ENCODE measurements at regions not wholly inside any gene's neighbourhood (a gene's known extent, or its start where the extent isn't known, plus 50 kb on each side); places are given as distances from the start of the nearest gene placed in this dataset.
A peak's percentile ranks its signal among the peaks of the same experiment; 100 is the strongest.

DNA sequence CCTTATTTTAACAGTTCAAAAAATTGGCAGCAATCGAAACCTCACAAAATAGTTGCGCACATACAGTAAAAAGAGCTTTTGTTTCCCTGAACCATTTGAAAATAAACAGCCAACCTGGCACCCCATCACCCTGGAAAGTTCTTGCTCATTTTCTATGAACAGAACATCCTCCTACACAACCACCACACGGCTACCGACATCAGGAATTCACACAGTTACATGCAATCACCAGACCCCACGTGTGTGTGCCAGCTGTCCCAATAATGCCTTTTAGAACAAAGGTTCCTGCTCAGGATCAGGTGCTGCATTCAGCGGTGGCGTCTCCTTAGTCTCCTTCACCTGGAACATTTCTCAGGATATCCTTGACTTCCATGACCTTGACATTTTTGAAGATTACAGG lies 186.5 kb downstream of the KLF13 start:
- no peak for DNase-seq

DNA sequence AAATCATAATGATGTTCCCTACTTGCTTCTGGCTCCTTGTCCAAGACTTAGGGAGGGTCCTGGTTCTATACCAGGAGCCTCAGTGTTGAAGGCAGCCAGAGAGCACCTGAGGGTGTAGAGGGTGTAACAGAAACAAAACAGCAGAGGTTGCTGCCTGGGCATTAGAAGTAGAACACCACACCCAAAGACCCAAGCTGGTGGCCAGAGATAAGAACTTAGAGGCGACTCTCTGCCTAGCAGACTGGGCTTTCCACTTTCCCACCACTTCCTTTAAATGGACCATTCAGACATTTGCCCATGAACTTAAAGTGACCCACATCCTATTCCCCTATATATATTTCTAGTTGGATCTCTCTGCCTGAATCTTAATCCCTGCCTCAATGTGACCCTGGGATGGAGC lies 189.8 kb downstream of the KLF13 start:
- no peak for DNase-seq

DNA sequence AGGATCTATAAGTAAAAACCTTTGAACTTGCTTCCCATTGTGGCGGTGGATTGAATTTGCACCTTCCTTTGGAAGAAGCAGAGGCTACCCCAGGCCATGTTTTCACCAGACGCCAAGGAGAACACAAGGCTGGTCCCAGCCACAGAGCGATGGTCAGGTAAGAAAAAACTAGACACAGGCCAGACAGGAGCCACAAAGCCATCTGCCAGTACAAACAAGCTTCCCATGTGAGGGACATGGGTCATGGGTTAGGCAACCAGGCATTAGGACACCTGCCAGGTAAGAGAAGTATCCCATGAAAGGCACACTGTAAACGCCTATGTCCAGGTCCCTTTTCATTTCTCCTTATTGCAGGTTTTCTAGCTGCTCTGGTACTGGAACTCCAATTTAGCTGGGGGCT lies 190.2 kb downstream of the KLF13 start:
- no peak for DNase-seq

DNA sequence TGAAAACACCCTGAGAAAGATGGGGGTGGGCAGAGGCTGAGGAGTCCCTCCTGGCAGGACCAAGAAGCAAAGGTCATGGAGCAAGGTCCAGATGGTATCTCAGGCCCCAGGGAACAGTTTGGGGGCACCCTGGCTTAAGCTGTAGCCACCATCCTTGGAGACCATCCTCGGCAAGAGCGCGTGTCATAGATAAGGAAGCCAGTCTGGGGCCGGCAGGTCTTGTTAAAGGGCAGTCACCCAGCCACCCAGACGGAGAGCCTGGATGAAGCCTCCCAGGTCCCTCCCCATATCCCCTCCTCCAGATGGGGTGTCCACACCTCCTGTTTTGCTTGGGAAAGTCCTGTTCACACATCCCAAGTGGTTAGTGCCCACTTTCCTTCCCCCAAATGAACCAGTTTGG lies 191.1 kb downstream of the KLF13 start:
- no peak for DNase-seq

DNA sequence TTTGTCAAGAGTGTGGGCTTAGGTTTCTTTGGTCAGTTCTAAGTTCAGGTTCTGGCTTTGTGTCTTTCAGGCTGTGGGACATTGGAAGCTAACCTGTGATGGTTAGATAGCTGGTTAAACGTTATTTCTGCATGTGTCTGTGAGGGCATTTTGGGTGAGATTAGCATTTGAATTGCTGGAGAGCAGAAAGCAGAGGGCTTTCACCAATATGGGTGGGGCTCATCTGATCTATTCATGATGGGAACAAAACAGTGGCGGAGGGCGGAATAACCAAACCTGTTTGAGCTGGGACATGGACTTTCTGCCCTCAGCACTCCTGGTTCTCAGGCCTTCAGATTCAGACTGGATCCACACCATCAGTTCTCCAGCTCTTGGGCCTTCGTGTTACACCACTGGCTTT lies 195.4 kb downstream of the KLF13 start:
- DNase-seq = no peak

DNA sequence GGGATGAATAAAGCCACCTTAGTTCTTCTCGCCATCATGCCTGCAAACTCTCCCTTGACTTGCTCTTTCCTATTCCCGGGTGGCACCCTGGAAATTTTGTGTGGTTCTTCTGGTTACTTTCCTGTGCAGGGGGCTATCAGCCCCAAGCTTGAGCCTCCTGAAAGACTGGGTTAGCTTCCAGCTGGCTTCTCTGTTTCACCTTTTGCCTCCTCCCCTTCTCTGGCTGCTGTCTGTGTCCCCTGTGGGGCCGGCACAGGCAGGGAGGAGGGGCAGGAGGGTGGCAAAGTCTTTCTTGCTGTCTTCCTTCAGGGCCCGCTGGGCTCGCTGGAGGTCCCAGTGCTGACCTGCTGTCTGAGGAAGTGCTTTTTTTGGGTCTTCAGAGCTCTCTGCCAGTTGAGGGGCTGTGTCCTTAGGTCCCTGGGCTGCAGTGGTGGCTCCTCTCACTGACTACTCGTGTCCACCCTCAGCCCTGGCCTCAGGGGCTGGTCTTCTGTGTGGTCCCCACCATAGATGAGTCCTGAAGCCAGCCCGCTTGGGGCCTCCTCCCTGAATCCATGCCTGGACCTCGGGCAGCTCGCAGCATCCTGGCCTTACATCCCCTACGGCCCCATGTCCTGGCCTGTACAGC lies 196.5 kb downstream of the KLF13 start:
- DNase-seq = no peak

DNA sequence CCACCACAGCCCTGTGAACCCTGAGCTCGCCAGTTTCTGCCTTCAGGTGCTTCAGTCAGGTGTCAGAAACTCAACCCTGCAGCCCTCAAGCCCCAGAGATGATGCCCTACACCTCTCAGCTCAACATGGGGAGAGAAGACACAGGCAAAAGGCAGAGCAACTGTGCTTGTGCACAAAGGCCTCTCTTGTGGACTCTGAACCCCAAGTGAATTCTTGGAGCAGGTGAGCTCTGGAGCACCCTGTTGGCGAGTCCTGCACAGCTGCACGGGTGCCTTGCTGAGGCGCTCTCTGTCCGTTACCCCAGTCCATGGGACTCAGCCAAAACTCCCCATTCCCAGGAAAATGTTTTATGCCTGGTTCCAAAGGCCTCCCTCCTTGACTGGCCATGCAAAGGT lies 197.0 kb downstream of the KLF13 start:
- DNase-seq = no peak

DNA sequence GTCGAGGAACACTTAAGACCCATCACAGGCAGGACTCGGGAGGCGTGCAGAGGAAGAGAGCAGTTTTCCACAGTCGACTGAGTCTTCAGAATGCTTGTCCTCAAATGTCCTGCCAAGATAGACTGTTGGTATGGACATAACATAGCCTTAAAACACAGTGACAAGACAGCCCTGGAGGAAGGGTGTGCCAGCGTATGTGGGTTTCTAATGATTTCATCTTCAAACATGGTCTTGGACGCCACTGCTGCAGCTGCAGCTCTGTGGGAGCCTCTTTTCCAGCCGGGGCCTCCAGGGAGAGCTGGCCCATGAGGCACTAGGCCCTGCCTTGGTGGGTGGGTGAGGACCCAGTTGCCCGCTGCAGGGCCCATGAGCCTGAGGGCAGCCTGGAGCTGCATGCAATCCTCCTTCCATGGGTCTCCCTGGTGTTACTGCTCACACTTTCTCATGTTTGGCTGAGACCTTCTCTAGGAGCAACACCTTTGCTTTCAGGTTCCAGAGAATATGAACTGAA lies 198.6 kb downstream of the KLF13 start:
- DNase-seq = no peak

DNA sequence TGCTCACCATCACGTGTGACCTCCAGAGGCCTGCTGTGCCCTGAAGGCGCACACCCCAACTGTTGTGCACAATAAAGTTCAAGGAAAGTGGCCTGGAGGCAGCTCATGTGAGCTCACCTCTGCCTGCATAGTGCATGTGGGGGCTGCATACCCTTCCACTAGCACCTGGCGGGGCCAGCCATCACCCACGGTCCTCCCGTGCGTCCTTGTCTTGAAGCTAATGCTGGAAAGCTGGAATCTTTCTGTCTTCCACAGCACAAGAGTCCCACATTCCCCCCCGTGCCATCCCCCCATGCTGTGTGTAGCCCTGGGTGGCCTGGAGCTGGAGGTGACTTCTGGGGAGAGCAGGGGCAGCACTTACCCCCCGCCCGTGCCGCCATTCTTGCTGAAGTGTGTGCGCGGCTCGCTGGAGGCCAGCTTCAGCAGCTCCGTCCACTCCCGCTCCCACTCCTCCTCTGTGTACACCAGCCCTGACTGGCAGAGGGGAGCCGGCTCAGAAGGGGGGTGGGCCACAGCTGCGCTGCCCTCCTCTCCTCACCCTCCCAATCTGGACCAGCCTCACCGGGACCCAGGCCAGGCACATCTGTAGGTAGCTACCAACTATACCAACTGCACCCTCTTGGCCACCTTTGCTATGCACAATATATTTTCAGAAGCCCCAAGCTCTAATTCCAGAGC lies 199.5 kb downstream of the KLF13 start:
- no peak for DNase-seq

DNA sequence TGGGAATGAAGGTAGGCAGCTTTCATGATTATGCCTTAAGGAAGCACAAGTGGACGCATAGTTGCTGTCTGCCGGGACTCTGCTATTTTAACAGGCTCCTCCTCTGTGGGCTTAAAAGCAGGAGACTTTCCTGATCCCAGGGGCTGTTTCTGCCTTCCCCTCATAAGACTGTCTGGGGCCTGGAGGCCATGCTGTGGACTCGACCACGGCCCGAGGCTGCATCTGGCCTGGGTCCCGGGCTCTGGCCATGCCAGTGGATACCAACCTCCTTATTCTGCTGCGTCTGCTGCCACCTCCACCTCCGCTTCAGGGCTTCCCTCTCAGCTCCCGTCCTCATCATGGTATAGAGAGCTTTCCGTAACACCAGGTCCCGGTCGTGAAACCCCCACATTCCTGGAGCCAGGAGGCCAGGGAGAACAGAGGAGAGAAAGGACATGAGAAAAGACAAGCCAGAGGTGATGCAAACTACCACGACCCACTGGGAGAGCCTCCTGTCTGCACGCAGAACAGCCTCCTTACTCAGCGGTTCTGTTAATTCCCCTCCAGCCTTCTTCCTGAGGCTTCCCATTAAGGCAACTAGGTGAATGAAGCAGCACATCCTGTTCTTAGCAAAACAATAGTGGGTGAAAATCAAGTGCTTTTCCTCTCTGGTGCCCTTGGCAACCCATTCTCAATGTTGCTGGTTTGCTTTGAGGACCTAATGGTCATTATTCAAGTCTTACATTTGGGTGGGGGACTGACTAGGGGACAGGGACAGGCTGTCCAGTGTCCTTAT lies 200.5 kb downstream of the KLF13 start:
- DNase-seq = no peak

DNA sequence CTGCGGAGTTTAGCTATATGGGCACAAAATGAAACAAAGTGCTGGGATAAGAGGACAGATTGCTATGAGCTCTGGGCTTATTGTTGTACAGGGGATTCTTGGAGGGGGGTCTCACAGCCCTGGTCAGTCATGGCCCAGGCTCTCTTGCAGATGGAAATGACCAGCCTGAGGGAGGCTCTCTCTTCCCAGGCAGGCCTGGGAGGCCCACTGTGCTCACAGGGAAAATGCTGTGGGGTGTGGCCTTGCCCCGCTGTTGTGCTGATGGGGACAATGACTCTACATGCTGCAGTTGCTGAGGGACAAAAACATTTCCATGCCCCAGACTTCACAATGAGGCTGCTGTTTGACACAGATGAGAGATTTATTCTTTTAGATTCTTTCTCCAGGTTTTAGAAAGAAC lies 202.2 kb downstream of the KLF13 start:
- no peak for DNase-seq

DNA sequence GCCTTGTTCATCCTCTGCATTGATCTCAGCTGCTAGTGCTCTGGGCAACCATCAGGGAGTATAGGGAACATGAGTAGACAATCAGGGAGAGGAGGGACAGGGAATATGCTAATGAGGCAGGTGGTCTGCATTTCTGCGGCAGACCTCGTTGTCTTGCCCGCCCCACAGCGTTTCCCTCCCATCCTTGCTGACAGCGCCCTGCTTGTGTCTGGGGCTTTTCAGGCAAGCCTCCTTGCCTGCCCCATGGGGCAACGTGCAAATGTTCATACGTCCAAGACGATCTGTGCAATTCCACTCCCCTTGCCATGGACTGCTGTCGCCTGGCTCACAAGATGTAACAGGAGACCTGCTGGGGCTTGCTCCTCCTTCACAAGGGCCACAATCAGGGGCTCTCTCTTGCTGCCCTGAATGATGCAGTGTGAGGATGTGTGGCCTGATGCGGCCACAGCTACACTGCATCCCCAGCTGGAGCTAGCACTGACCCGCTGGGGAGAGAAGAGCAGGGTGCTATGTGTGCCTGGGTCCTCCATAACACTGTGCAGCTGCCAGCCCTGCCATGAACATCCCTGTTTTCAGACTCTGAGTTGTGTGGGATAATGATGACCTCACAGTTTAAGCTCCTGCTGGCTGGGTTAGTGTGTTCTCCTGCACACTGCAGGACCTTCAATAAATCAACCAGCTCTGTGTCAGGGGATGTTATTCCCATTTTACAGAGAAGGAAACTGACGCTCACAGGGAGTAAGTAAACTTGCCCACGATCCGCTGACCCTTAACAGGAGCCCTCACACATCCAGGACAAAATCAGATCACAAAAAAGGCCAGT lies 211.3 kb downstream of the KLF13 start:
- no peak for DNase-seq

DNA sequence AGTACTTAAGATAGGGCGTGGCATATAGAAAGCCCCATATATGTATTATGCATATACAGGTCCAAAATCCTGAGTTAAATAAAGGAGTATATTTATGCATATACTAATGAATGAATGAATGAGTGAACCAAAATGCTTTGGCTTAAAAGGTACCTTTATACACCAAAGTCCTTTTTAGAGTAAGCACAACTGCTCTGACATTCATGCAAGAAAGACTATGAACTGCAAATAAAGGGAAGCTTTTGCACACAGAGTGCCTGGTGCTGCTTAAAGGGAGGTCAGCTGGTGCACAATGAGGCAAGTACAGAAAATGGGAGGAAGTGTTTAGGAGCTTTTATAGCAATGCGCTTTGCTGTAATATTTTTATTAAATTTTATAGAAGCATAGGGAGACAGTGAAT lies 214.0 kb downstream of the KLF13 start:
- DNase-seq = no peak

DNA sequence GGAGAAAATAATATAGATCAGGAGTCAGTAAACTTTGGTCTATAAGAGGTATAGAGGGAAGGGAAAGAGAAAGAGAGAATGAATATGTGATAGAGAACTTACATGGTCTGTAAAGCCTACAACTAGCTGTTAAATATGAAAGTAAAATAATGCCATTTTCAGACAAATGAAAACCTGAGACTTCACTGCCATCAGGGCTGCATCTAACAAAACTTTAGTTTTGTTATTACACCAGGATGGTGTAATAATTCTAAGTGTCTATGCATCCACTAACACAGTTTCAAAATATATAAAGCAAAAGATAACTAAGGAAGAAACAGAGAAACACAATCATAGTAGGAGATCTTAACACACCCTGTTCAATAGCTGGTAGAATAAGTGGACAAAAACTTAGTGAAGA lies 217.7 kb downstream of the KLF13 start:
- DNase-seq = no peak

DNA sequence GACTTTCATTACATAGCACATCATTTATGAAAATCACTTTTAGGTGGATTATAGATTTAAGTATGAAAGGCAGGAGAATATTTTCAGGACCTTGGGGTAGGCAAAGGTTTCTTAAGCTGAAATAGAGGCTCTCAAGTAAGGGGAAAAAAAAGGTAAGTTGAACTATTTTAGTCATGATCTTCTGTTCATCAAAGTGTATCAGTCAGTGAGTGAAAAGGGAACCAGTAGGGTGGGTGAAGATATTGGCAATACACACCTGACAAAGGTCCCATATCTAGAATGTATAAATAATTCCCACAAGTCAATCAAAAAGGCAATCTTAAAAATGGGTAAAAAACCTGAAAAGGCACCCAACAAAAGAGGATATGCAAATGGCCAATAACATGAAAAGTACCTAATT lies 218.6 kb downstream of the KLF13 start:
- DNase-seq = no peak

DNA sequence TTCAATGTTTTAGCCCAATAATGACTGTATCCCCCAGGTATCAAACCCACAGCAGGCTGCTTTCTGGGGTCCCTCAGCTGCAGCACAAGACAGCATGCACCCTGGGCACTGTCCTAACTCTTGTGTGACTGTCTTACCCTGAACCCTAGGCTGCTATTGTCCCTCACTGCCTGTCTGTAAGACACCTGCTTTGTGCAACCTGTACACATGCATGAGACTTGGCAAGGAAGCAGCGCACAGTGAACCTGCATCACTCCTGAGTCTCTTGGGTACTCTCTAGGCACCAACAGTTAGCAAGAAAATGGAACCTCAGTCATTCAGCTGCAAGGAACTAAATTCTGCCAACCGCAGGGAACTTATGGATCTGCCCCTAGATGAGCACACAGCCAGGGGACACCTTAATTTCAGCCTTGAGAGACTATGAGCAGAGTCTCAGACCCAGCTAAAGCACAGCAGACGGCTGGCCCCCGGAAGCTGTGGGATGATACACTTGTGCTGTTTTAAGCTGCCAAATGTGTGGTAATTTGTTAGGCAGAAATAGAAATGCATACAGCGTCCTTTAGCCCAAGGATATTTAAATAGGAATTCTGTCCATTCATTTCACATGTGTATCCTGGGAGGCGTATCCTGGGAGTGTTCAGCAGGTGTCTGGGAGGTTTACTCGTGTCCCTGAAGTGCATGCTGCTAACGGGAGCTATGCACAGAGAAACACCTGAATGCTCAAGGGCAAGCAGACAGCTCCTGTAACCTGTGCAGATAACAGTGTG lies 223.8 kb downstream of the KLF13 start:
- no peak for DNase-seq

DNA sequence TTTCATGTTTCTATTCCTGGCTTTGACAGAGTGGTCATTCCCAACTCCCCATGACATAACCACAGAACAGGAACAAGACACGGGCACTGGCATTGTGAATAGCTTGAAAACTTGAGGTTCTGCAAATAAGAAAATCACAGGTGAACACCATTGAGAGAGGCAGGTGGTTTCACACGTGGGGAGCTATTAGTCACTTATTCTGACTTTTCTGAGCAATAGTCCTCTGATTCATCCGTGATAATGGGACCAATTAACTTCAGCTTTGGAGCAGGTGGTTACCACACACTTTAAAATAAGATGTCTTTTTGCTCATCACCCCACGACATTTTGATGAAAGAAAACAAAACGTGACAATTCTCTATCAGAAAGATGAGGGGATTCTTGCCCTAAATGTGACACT lies 224.7 kb downstream of the KLF13 start:
- DNase-seq = peak; percentile 0

DNA sequence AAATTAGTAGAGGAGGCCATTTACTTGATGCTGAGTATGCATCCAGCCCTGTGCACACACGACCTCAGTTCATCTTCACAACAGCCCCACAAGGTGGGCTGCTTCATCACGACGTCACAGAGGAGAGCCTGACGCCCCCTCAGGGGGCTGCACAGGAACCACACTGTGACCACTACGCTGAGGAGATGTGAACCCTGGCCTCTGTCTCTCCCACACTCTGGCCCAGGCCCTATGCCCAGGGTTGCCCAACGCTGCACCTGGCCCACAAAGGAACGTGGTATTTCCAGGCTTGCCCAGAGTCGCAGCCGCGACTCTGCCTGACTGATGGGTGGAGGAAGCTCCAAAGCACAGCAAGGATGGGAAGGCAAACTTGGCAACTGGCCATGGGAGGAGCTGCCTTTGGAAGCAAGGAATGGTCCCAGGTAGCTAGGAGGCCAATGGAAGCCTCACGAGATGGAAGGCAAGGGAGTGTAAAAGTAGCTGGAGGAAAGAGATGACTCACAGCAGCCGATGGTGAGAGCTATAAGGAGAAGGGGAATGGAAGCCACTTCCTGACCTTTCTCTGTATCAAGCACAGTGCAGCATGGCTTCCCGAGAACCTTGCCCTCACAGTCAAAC lies 226.0 kb downstream of the KLF13 start:
- DNase-seq = no peak

DNA sequence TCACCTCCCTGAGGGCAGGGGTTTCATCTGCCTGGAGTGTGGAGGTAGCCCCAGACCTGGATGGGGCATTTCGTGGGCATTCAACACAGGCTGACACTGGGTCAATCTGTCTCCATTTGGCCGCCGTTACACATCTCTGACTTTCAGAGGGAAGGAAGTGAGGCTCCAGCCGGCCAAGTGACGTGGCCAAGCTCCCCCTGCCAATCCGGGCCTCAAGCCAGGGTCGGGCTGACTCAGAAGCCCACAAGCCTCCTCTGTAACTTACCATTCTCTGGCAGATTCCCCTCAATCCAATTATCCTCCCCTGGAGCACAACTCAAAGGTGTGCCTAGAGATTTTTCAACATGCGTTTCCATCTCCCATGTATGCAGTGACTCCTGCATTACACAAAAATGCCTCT lies 227.6 kb downstream of the KLF13 start:
- no peak for DNase-seq

DNA sequence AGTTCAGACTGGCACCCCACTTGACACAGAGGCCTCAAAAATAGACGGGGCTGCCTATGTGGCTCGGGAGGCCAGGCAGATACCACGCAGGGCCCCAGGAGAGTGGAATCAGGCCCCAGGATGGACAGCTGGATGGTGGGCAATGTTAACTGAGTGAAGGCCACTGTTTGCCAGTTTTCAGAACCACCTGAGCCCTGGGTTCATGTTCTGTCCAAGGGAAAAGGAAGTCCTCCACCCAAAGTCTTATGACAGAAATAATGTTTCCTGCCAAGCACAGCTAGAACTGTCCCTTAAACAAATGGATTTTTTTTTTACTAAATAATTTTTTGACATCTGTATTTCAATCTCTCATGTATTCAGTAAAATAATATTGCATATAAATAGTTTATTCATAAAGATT lies 228.4 kb downstream of the KLF13 start:
- no peak for DNase-seq

DNA sequence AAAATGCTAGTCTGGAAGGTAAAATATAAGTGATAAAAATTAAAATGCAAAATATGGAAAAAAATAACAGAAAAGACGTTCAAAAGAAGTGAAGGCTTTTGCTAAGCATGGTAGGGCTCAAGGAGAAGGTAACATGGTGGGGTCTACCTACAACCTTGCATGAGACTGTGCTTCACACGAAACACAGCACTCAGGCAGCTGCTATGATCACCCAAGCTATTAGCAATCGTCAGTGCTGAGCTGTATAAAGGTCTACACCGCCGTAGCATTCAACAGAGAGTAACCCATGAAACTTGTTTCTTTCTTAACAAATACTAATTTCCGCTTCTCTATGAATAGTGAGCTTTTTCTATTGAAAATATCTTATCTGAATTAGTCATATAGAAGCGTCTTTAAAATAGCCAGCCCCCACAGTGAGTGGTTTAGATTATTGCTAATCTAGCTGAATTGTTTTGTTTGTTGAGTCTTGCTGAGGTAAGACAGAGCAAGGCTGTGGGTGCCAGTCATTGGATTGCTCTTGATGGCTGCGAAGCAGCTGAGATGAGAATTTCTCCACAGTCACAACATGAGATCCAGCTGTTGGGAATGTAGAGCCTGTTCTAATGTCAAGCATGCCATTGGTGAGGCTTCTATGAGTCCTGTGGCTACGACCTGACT lies 230.0 kb downstream of the KLF13 start:
- DNase-seq = no peak
